ENCODE measurements at regions not wholly inside any gene's neighbourhood (a gene's known extent, or its start where the extent isn't known, plus 50 kb on each side); places are given as distances from the start of the nearest gene placed in this dataset.

DNA sequence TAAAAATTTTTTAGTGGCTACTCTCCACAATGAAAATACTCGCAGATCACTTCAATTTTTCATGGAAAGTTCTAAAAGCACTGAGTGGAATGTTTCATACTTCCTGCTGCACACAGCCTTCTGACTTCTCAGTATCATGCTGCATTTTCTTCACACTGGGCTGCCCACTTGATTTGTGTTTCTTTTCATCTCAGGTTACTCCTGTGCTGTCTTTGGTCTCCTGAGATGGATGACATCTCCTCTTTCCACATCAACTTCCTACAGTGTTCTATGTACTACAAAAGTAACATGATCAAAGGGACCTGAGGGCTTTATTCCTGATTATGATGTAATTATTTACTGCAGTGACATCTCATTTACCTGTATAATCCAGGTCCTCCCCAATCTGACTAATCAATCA, 927.7 kb downstream of the ROBO2 start:
- Mint-ChIP-seq H3K27ac (0 out of 7 replicates have a peak overlapping the region, but pooled peaks of 1 of the 3 experiments have one; percentile 10), H3K4me1 (no peaks in the 10 kb centered on the region), H3K36me3 (ENCODE audit: insufficient read depth in 1 of 3, low read depth in 3 of 3) (no peaks in the 10 kb centered on the region; a peak in 1 of 7 replicates), H3K4me3 (no peak overlapping the region), H3K27me3 (ENCODE audit: low read depth) (no peaks in the 10 kb centered on the region), H3K9me3 (peaks cover 3 to 5% of the 10 kb centered on the region in 2 experiments; a peak in 3 of 5 replicates)
- Histone ChIP-seq H2BK20ac (ENCODE audit: low read depth, low read length, poor library complexity, severe bottlenecking) (no peak overlapping the region), H4K5ac (ENCODE audit: insufficient read length, low read depth, low read length) (no peak overlapping the region), H3T11ph (ENCODE audit: low read length) (no peak overlapping the region), H2BK5ac (ENCODE audit: insufficient read length, low read length) (no peak overlapping the region), H3K23me2 (ENCODE audit: insufficient read length, low read depth, low read length, poor library complexity, severe bottlenecking) (no peaks in the 10 kb centered on the region), H4K91ac (ENCODE audit: insufficient read length, low read depth, low read length) (no peak overlapping the region), H4K20me1 (ENCODE audit: control insufficient read depth, insufficient read depth, insufficient read length) (no peaks in the 10 kb centered on the region), H3K23ac (ENCODE audit: insufficient read length, low read depth, low read length) (no peak overlapping the region), H2BK120ac (ENCODE audit: low read depth, low read length, poor library complexity, severe bottlenecking) (no peak overlapping the region), H3K14ac (ENCODE audit: insufficient read depth, low read length) (no peak overlapping the region), H3K9ac (ENCODE audit: extremely low read depth, insufficient read length, low read length) (no peak overlapping the region), H3K79me1 (ENCODE audit: insufficient read depth, low read depth, low read length, poor library complexity, severe bottlenecking) (no peaks in the 10 kb centered on the region), H4K8ac (replicated peaks; ENCODE audit: insufficient read length, low read depth, low read length) (no peak overlapping the region), H3K79me2 (ENCODE audit: insufficient read depth, low read length) (no peaks in the 10 kb centered on the region), H3K18ac (ENCODE audit: insufficient read length, low read depth, low read length) (no peak overlapping the region), H2AFZ (ENCODE audit: low read length) (no peak overlapping the region), H3K27ac (ENCODE audit: insufficient read length, low read depth, low read length) (no peak overlapping the region), H3K4me1 (ENCODE audit: insufficient read depth, low read length) (no peaks in the 10 kb centered on the region), H3K4ac (ENCODE audit: low read depth, low read length) (no peak overlapping the region), H3K56ac (ENCODE audit: insufficient read length, low read depth, low read length) (no peak overlapping the region), H2BK12ac (ENCODE audit: insufficient read length, low read depth, low read length) (no peak overlapping the region), H3K9me3 (ENCODE audit: control insufficient read depth, low read depth, low read length) (no peaks in the 10 kb centered on the region), H2BK15ac (ENCODE audit: low read depth, low read length) (no peak overlapping the region), H3K27me3 (ENCODE audit: insufficient read depth, low read length) (no peaks in the 10 kb centered on the region), H3K4me2 (ENCODE audit: insufficient read depth, insufficient read length, low read length) (no peak overlapping the region), H2AK5ac (ENCODE audit: insufficient read length, low read length) (no peak overlapping the region)
- no peak for TF ChIP-seq CTCF (conservative IDR thresholded peaks at IDR 0.05)
- no CpG with 5 or more reads among the region's 1 CpG for WGBS (ENCODE audit: extremely low coverage, insufficient read length, low lambda C conversion rate)
- DNase-seq, result no peak
